Stimulated activated CD4-positive, alpha-beta T cell treated with anti-CD3 and anti-CD28 coated beads, Interleukin-12 subunit alpha, Interleukin-12 subunit beta, amount 100 ng/mL, for 48 hours (primary cell): ENCODE measurements at regions not wholly inside any gene's neighbourhood (a gene's known extent, or its start where the extent isn't known, plus 50 kb on each side); places are given as distances from the start of the nearest gene placed in this dataset.

Source experiments
- DNase-seq, 3 donors: peaks; one replicate each; pipeline ENCODE4 v3.0.0-alpha.2; 2020; ENCODE audit warnings: low read depth in 2 of 3, low spot score in 1 of 3

- no peak for DNase-seq
These were observed 238.1 kb upstream of the STS start for GRCh38 chrX:6909396-6909795.

GRCh38 chrX:6906608-6907007 lies 240.9 kb upstream of the STS start:
- no peak for DNase-seq

- no peak for DNase-seq
These were observed 243.4 kb upstream of the STS start for GRCh38 chrX:6904156-6904555.

- no peak for DNase-seq
These were observed 249.1 kb upstream of the STS start for GRCh38 chrX:6898371-6898770.

- no peak for DNase-seq
These were observed 256.1 kb upstream of the STS start for GRCh38 chrX:6891404-6891803.

GRCh38 chrX:6890544-6891261 lies 256.8 kb upstream of the STS start:
- no peak for DNase-seq

GRCh38 chrX:6885909-6886308 lies 261.6 kb upstream of the STS start:
- DNase-seq: no peak

- no peak for DNase-seq
These were observed 262.1 kb upstream of the STS start for GRCh38 chrX:6885396-6885795.

- no peak for DNase-seq
These were observed 286.1 kb upstream of the STS start for GRCh38 chrX:6861456-6861855.

GRCh38 chrX:6857749-6858148 lies 289.8 kb upstream of the STS start:
- DNase-seq: no peak

- DNase-seq: no peak
These were observed 291.0 kb upstream of the STS start for GRCh38 chrX:6856471-6856870.

GRCh38 chrX:6852869-6853268 lies 294.6 kb upstream of the STS start:
- no peak for DNase-seq

- no peak for DNase-seq
These were observed 295.4 kb upstream of the STS start for GRCh38 chrX:6852121-6852520.

GRCh38 chrX:6851140-6851539 lies 296.4 kb upstream of the STS start:
- no peak for DNase-seq

- DNase-seq: no peak
These were observed 297.6 kb upstream of the STS start for GRCh38 chrX:6849716-6850414.

- DNase-seq: no peak
These were observed 297.7 kb upstream of the VCX3A start for GRCh38 chrX:6832619-6833018.

- no peak for DNase-seq
These were observed 291.9 kb upstream of the VCX3A start for GRCh38 chrX:6826856-6827255.

- DNase-seq: no peak
These were observed 286.8 kb upstream of the VCX3A start for GRCh38 chrX:6821730-6822129.

- DNase-seq: no peak
These were observed 279.0 kb upstream of the VCX3A start for GRCh38 chrX:6813836-6814370.

- no peak for DNase-seq
These were observed 277.2 kb upstream of the VCX3A start for GRCh38 chrX:6812087-6812486.

GRCh38 chrX:6810776-6811175 lies 275.9 kb upstream of the VCX3A start:
- DNase-seq: no peak

GRCh38 chrX:6803607-6804006 lies 268.7 kb upstream of the VCX3A start:
- no peak for DNase-seq

- DNase-seq: no peak
These were observed 258.1 kb upstream of the VCX3A start for GRCh38 chrX:6793000-6793399.
